Body of pancreas (tissue), 4 donors: ENCODE measurements at regions not wholly inside any gene's neighbourhood (a gene's known extent, or its start where the extent isn't known, plus 50 kb on each side); places are given as distances from the start of the nearest gene placed in this dataset.

ENCODE experiments used
- ATAC-seq: fragments of 150-250 bp; one replicate; pipeline ENCODE4 v1.9.1; 2016
- DNase-seq, 4 donors: peaks; one replicate each; pipeline ENCODE4 v3.0.0-alpha.2; 2019
- H3K27ac ChIP-seq, 4 donors: fragments of 200-600 bp; sonication (generic); 1 replicate in 3 of 4; 2 replicates in 1 of 4; pipeline versions ENCODE4 v1.5.1 to v1.6.1; 2016 to 2019; ENCODE audit warnings: mild to moderate bottlenecking in 1 of 4, mixed read lengths in 1 of 4, moderate library complexity in 1 of 4
- H3K27me3 ChIP-seq, 2 donors: fragments of 200-600 bp; sonication (generic); one replicate each; pipeline ENCODE4 v1.6.0; 2016; ENCODE audit warnings: mild to moderate bottlenecking in 1 of 2
- H3K36me3 ChIP-seq, 2 donors: fragments of 200-600 bp; sonication (generic); replicated peaks in 1 of 2; 2 replicates each; pipeline ENCODE4 v1.5.1; 2016; ENCODE audit warnings: low read depth in 2 of 2; ENCODE audit not compliant: insufficient read depth in 1 of 2
- H3K4me1 ChIP-seq: fragments of 200-600 bp; sonication (generic); one replicate; pipeline ENCODE4 v1.6.0; 2016
- H3K4me3 ChIP-seq, 2 donors: fragments of 200-600 bp; sonication (generic); 1 replicate in 1 of 2; 2 replicates in 1 of 2; pipeline ENCODE4 v1.5.1; 2016 to 2019
- H3K9me3 ChIP-seq, 3 donors: fragments of 200-600 bp; sonication (generic); 1 replicate in 2 of 3; 2 replicates in 1 of 3; pipeline ENCODE4 v1.5.1; 2016
- CTCF ChIP-seq, 7 experiments: fragments of 450-650 bp in 4 of 7; fragments of 200-600 bp in 3 of 7; sonication (generic) in 3 of 7; IDR thresholded peaks; one replicate each; pipeline ENCODE4 v1.5.1; 2016 to 2019; ENCODE audit warnings: antibody characterized with exemption in 7 of 7
- POLR2A ChIP-seq, 3 donors: fragments of 450-650 bp; IDR thresholded peaks; one replicate each; pipeline ENCODE4 v1.6.1; 2016; ENCODE audit warnings: antibody characterized with exemption in 3 of 3, mild to moderate bottlenecking in 2 of 3
- WGBS, 2 donors: methylation state at CpG; one replicate each; pipeline ENCODE4 v1.1.5; 2017; 5-methylcytosine and 5-hydroxymethylcytosine counted together
- intact Hi-C: fragments of 100-400 bp; cut with DNase I; formaldehyde crosslinking; loops from one replicate; pipeline ENCODE4 v1.15.1; 2023

DNA sequence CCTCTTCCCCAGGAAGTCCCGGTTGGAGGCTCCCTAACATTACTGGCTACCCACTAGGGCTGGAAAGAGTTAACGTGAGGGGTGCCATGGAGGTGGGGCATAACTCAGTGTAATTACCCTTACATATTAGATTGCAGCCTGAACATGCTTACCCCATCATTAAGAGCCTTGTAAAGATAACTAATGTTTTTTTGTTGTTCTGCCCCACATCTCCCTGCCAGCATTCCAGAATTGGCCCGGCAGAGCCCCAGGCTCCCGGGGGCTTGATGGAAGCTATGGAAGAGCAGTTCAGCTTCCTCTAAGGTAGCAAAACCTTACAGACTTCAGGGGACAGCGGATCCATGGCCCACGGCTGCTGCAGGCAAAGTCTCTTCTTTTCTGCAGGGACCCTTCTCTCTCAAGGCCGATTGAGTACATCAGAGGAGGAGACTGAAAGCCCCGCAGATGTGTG lies 166.1 kb upstream of the FOXQ1 start:
- no peaks in the 10 kb centered on the region for H3K4me1 ChIP-seq
- no peak overlapping the region for H3K27ac ChIP-seq
- no peaks in the 10 kb centered on the region for H3K9me3 ChIP-seq
- intact Hi-C loops, result no loop called here
- WGBS, 2 donors, result 53 to 60% methylated on average over 8 of the region's 8 CpGs
- DNase-seq, result no peak
- H3K4me3 ChIP-seq, result no peak overlapping the region
- ATAC-seq, result no peak
- no peak for TF ChIP-seq POLR2A (IDR thresholded peaks at IDR 0.05)
- no peak for TF ChIP-seq CTCF (IDR thresholded peaks at IDR 0.05)
- no peaks in the 10 kb centered on the region for H3K36me3 ChIP-seq
- no peaks in the 10 kb centered on the region for H3K27me3 ChIP-seq

DNA sequence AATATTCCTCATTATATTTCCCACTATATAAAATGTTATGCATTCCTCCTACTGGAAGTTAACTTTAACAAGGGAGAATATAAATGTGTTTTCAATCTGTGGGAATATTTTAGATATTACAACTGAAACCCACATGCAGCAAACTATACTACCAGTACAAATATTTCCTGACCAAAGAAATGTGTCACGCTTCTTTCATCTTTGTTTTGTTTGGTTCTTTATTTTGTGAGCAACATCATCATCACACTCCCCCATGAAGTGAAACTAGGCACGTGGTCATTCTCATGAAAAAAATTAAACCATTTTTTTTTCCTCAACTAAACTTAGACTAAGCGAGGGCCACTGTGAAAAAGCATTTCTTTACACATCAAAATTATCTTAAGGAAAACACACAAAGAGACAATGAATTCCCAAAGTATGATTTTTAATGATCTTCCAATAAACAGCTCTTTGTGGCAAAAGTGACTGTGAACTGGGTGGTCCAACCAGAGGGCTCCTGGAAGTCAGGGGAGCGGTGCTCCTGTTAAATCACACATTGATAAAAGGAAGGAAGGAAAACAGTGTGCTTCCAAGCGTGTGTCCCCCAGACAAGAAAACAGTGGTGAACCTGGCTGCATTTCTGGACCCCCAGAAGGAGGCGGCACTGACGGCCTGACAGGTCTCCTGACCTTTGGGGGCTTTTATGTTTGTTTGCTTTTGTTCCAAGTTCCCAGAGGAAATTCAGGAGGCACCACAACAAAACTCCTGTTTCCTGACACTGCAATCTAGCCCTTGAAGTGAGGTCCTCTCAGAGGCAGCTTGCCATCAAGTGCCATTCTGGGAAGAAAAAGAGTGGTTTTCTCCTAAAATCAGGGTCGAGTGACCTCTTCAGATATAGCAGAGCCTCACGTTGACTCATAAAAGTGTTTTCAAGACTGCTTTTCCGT lies 166.8 kb upstream of the FOXQ1 start:
- no peak overlapping the region for H3K4me3 ChIP-seq
- WGBS, 2 donors, result 54 to 72% methylated on average over 10 of the region's 10 CpGs
- no peaks in the 10 kb centered on the region for H3K9me3 ChIP-seq
- no peak for DNase-seq
- H3K27me3 ChIP-seq, result no peaks in the 10 kb centered on the region
- no peak overlapping the region for H3K27ac ChIP-seq
- H3K4me1 ChIP-seq, result no peaks in the 10 kb centered on the region
- TF ChIP-seq CTCF (IDR thresholded peaks at IDR 0.05), result no peak
- no peak for TF ChIP-seq POLR2A (IDR thresholded peaks at IDR 0.05)
- intact Hi-C loops, result no loop called here
- H3K36me3 ChIP-seq, result no peaks in the 10 kb centered on the region
- no peak for ATAC-seq

DNA sequence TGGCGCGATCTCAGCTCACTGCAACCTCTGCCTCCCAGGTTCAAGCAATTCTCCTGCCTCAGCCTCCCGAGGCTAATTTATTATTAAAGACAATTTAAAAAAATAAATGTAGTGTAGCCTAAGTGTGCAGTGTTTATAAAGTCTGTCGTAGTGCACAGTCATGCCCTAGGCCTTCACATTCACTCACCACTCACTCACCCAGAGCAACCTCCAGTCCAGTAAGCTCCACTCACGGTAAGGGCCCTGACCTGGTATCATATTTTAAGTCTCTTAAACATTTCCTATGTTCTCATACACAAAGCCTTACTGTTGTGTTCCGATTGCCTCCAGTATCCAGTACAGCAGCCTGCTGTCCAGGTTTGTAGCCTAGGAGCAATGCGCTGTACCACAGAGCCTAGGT lies 168.2 kb upstream of the FOXQ1 start:
- no peak for ATAC-seq

DNA sequence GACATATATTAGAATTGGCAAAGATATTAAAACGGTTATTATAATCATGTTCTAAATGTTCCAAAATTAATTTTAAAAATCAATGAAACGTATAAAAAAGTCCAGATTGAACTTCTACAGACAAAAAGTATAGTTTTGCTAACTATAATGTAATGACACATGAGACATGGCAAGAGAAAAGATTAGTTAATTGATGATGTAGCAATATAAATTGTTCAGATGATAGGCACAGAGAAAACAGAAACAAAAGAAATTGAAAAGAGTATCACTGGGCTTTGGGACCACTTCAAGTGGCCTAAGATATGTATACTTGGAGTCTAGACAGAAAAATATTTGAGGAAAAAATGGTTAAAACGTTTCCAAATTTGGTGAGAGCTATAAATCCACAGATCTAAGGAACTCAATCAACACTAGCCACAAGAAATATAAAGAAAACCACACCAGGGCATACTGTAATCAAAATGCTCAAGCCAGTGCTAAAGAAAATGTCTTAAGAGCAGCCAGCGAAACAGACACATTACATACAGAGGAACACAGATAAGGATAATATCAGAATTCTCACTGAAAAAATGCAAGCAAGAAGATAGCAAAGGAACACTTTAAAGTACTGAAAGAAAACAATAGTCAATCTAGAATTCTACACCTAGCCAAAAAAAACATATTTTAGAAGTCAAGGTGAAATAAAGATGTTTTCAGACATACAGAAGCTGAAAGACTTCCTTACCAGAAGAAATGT lies 172.6 kb upstream of the FOXQ1 start:
- Histone ChIP-seq H3K4me3 (no peak overlapping the region), H3K36me3 (no peaks in the 10 kb centered on the region), H3K4me1 (no peaks in the 10 kb centered on the region), H3K27ac (no peak overlapping the region), H3K9me3 (no peaks in the 10 kb centered on the region), H3K27me3 (no peaks in the 10 kb centered on the region)
- TF ChIP-seq POLR2A (IDR thresholded peaks at IDR 0.05), result no peak
- TF ChIP-seq CTCF (IDR thresholded peaks at IDR 0.05), result no peak
- 55 to 65% methylated on average over 4 of the region's 4 CpGs for WGBS, 2 donors
- intact Hi-C loops, result no loop called here
- no peak for ATAC-seq
- no peak for DNase-seq

More for the DNA sequence above, 168.2 kb upstream of the FOXQ1 start:
- Histone ChIP-seq H3K27me3 (no peaks in the 10 kb centered on the region), H3K9me3 (no peaks in the 10 kb centered on the region), H3K27ac (no peak overlapping the region), H3K4me1 (no peaks in the 10 kb centered on the region), H3K4me3 (no peak overlapping the region), H3K36me3 (no peaks in the 10 kb centered on the region)
- intact Hi-C loops, result no loop called here
- DNase-seq, result no peak
- no peak for TF ChIP-seq CTCF (IDR thresholded peaks at IDR 0.05)
- WGBS, 2 donors, result 72 to 88% methylated on average over 7 of the region's 7 CpGs
